K562 (cell line): ENCODE measurements at regions not wholly inside any gene's neighbourhood (a gene's known extent, or its start where the extent isn't known, plus 50 kb on each side); places are given as distances from the start of the nearest gene placed in this dataset.

Source experiments
- ATAC-seq: fragments of 200-7000 bp; cut with Tn5 transposase; 3 replicates; pipeline ENCODE4 v1.9.1; 2020; ENCODE audit warnings: moderate library complexity
- BruUV-seq: library from RNA; stranded (reverse); fragments of 400-500 nt; replicated peaks from 2 replicates; lab custom pipeline; 2021; lab: Mats Ljungman, UMichigan
- CTCF ChIA-PET: fragments of 300-600 bp; formaldehyde crosslinking; extraction: SDS; loops from one replicate; lab custom pipeline; 2021; ENCODE audit warnings: low intra/inter-chr PET ratio; lab: Yijun Ruan, JAX
- POLR2A ChIA-PET: fragments of 300-600, 350-650 bp; sonication (Branson Sonifier 250); formaldehyde crosslinking; extraction: SDS; loops from one replicate; lab custom pipeline; 2021; ENCODE audit warnings: antibody characterized with exemption, inconsistent platforms; lab: Yijun Ruan, JAX
- DNase-seq, 4 experiments: peaks; one replicate each; pipeline versions ENCODE4 v3.0.0 to v3.0.0-alpha.2; 2011 to 2018; ENCODE audit warnings: low spot score in 3 of 4, mixed read lengths in 3 of 4; ENCODE audit errors: extremely low read depth in 1 of 4
- FAIRE-seq: peaks from 2 replicates; lab custom pipeline; 2011; peaks lifted over from hg19 to GRCh38; lab: Jason Lieb, UNC
- H2AFZ ChIP-seq: 2 replicates; pipeline ENCODE4 v1.6.0; 2011; ENCODE audit warnings: low read depth, low read length, control low read depth, inconsistent platforms
- H3K27ac ChIP-seq: fragments of 200-600 bp; 3 replicates; pipeline ENCODE4 v1.8.0; 2011; ENCODE audit warnings: low read depth, mild to moderate bottlenecking, control low read depth, inconsistent platforms, low read length, moderate library complexity, mixed read lengths; ENCODE audit errors: extremely low read depth
- H3K27me3 ChIP-seq, 2 experiments: fragments of 300-600 bp in 1 of 2; 2 replicates in 1 of 2; 3 replicates in 1 of 2; pipeline versions ENCODE4 v1.6.0 to v1.8.0; 2011; ENCODE audit warnings: inconsistent platforms in 2 of 2, low read length in 2 of 2, mild to moderate bottlenecking in 1 of 2, mixed read lengths in 1 of 2, moderate library complexity in 1 of 2; ENCODE audit not compliant: control insufficient read depth in 2 of 2, insufficient read depth in 2 of 2
- H3K36me3 ChIP-seq: fragments of 300-600 bp; 3 replicates; pipeline ENCODE4 v1.8.0; 2011; ENCODE audit warnings: mild to moderate bottlenecking, low read length, inconsistent platforms; ENCODE audit not compliant: control insufficient read depth, insufficient read depth
- H3K4me1 ChIP-seq, 2 experiments: fragments of 200-600 bp in 1 of 2; replicated peaks in 1 of 2; 2 replicates in 1 of 2; 3 replicates in 1 of 2; pipeline versions ENCODE4 v1.5.1 to v1.8.0; 2011; ENCODE audit warnings: inconsistent platforms in 2 of 2, low read length in 2 of 2, mild to moderate bottlenecking in 1 of 2, mixed read lengths in 1 of 2, moderate library complexity in 1 of 2; ENCODE audit not compliant: control insufficient read depth in 2 of 2, insufficient read depth in 2 of 2
- H3K4me2 ChIP-seq: 2 replicates; pipeline ENCODE4 v1.6.1; 2011; ENCODE audit warnings: low read length, control low read depth, inconsistent platforms, mixed read lengths; ENCODE audit not compliant: insufficient read depth
- H3K4me3 ChIP-seq: fragments of 200-600 bp; sonication (generic), shearing (Covaris generic); 2 replicates; pipeline ENCODE4 v1.5.1; 2016; ENCODE audit warnings: control low read depth, inconsistent platforms
- H3K79me2 ChIP-seq: fragments of 200-600 bp; 3 replicates; pipeline ENCODE4 v1.8.0; 2011; ENCODE audit warnings: low read length, inconsistent platforms; ENCODE audit not compliant: control insufficient read depth, insufficient read depth
- H3K9ac ChIP-seq, 2 experiments: 2 replicates each; pipeline versions ENCODE4 v1.6.0 to v1.6.1; 2011; ENCODE audit warnings: low read depth in 2 of 2, low read length in 2 of 2, control low read depth in 1 of 2, inconsistent platforms in 1 of 2, mild to moderate bottlenecking in 1 of 2, mixed read lengths in 1 of 2; ENCODE audit not compliant: insufficient read depth in 1 of 2
- H3K9me1 ChIP-seq: one replicate; pipeline ENCODE4 v1.6.0; 2011; ENCODE audit warnings: inconsistent platforms, mild to moderate bottlenecking, low read length, moderate library complexity; ENCODE audit not compliant: control insufficient read depth, insufficient read depth
- H3K9me3 ChIP-seq: replicated peaks from 2 replicates; pipeline ENCODE4 v1.5.1; 2011; ENCODE audit warnings: low read depth, low read length, inconsistent platforms; ENCODE audit not compliant: control insufficient read depth, insufficient read depth
- H4K20me1 ChIP-seq: replicated peaks from 2 replicates; pipeline ENCODE4 v1.6.1; 2011; ENCODE audit warnings: low read length, inconsistent platforms, mixed read lengths; ENCODE audit not compliant: control insufficient read depth, insufficient read depth
- ELF4 ChIP-seq: fragments of 450-650 bp; formaldehyde crosslinking; IDR thresholded peaks from 2 replicates; pipeline ENCODE4 v1.4.0; 2022; ENCODE audit warnings: missing genetic modification characterization
- EZH2 ChIP-seq: IDR thresholded peaks from 2 replicates; pipeline ENCODE4 v1.6.1; 2012; ENCODE audit warnings: low read depth, mild to moderate bottlenecking, inconsistent platforms, low read length, borderline replicate concordance
- HNRNPK ChIP-seq: fragments of 200-400 bp; formaldehyde crosslinking; IDR thresholded peaks from one replicate; pipeline ENCODE4 v1.6.1; 2018; ENCODE audit warnings: mild to moderate bottlenecking, low read depth, low read length; ENCODE audit not compliant: poor library complexity, severe bottlenecking
- MAFF ChIP-seq: IDR thresholded peaks from 2 replicates; pipeline ENCODE4 v1.6.1; 2012; ENCODE audit warnings: low read length, improper control_type of control experiment
- MAFK ChIP-seq: IDR thresholded peaks from 2 replicates; pipeline ENCODE4 v1.6.1; 2011; ENCODE audit warnings: low read length, improper control_type of control experiment
- MBD2 ChIP-seq: sonication (generic); IDR thresholded peaks from 2 replicates; pipeline ENCODE4 v1.6.1; 2016; ENCODE audit warnings: low read depth, borderline replicate concordance
- NCOA2 ChIP-seq, 2 experiments: fragments of 450-650 bp; IDR thresholded peaks; 2 replicates each; pipeline ENCODE4 v1.6.1; 2018; ENCODE audit warnings: mild to moderate bottlenecking in 2 of 2, moderate library complexity in 1 of 2; ENCODE audit not compliant: partially characterized antibody in 2 of 2
- PML ChIP-seq: IDR thresholded peaks from 2 replicates; pipeline ENCODE4 v1.6.1; 2012; ENCODE audit warnings: low read length, inconsistent platforms
- SRSF9 ChIP-seq: fragments of 200-400 bp; formaldehyde crosslinking; IDR thresholded peaks from 2 replicates; pipeline ENCODE4 v1.6.1; 2017; ENCODE audit warnings: low read depth, low read length, borderline replicate concordance
- ZNF324 ChIP-seq: fragments of 250-450 bp; sonication (Bioruptor Pico); IDR thresholded peaks from 2 replicates; pipeline ENCODE4 v1.4.0; 2020; ENCODE audit warnings: mild to moderate bottlenecking
- WGBS: fragments of 100-300 bp; shearing (Covaris generic); methylation state at CpG from one replicate; pipeline ENCODE4 v1.1.6; 2016; ENCODE audit warnings: low coverage, mixed read lengths; ENCODE audit not compliant: insufficient coverage; ENCODE audit errors: missing lambda C conversion rate; 5-methylcytosine and 5-hydroxymethylcytosine counted together
- in situ Hi-C: fragments of 300-500 bp; cut with MboI; formaldehyde crosslinking; loops from 4 replicates; pipeline ENCODE4 v1.15.0; 2018; ENCODE audit warnings: inconsistent platforms, mixed read lengths
- intact Hi-C: fragments of 100-400 bp; cut with micrococcal nuclease; formaldehyde crosslinking; loops from 2 replicates; pipeline ENCODE4 v1.14.2; 2022
- TF ChIP-seq, protein P1 (sequence below): fragments of 450-650 bp; formaldehyde crosslinking; IDR thresholded peaks from 2 replicates; pipeline ENCODE4 v1.4.0; 2022; ENCODE audit warnings: missing genetic modification characterization
- TF ChIP-seq, protein P2 (sequence below): fragments of 450-650 bp; IDR thresholded peaks from 2 replicates; pipeline ENCODE4 v1.6.1; 2017; ENCODE audit warnings: antibody characterized with exemption
- TF ChIP-seq, protein P3 (sequence below): fragments of 250-450 bp; sonication (Bioruptor Pico); IDR thresholded peaks from 2 replicates; pipeline ENCODE4 v1.8.0; 2022; ENCODE audit warnings: inconsistent platforms

DNA sequence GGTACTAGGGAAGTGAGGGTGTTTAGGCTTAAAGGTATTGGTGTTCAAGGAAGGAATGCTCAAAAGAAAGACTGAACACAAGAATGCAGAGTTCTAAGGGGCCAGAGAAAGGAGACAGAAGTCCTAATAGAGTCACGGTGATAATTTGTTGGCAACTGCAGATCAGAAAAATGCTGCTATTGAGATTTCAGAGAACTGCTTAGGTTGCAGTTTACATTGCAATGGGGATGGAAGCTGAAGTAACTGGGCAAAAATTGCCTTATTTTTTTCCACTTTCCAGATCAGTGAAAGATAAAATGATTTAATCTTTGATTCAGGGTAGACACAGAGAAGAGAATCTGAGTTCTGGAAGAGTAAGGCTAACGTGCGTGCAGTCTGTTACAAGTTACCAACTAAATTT is 199.8 kb downstream of the SQOR start:
- TF ChIP-seq ELF4 (CRISPR knock-in tag): no peak
- TF ChIP-seq MAFK: 0 out of 2 replicates have a peak, but pooled peaks have one; percentile 13
- TF ChIP-seq HNRNPK: no peak
- no peak for TF ChIP-seq ZNF324 (CRISPR knock-in tag)
- TF ChIP-seq MAFF: 0 out of 2 replicates have a peak, but pooled peaks have one; percentile 13
- no TSS peak for BruUV-seq
- no peak overlapping the region for H3K4me3 ChIP-seq
- intact Hi-C loops: no loop called here
- CTCF ChIA-PET: no interaction called here
- WGBS: 0% methylated on average over 3 of the region's 3 CpGs
- no peak for FAIRE-seq
- H3K27ac ChIP-seq: no peak overlapping the region
- no peaks in the 10 kb centered on the region for H4K20me1 ChIP-seq
- no peak overlapping the region for H2AFZ ChIP-seq
- no peaks in the 10 kb centered on the region for H3K36me3 ChIP-seq
- no peaks in the 10 kb centered on the region for H3K27me3 ChIP-seq
- H3K4me2 ChIP-seq: no peak overlapping the region
- no peaks in the 10 kb centered on the region for H3K9me1 ChIP-seq
- DNase-seq: no peak
- POLR2A ChIA-PET: no interaction called here
- H3K9me3 ChIP-seq: no peaks in the 10 kb centered on the region
- no peaks in the 10 kb centered on the region for H3K4me1 ChIP-seq
- in situ Hi-C loops: no loop called here
- no peak overlapping the region for H3K9ac ChIP-seq
- ATAC-seq: no peak
- H3K79me2 ChIP-seq: no peaks in the 10 kb centered on the region

DNA sequence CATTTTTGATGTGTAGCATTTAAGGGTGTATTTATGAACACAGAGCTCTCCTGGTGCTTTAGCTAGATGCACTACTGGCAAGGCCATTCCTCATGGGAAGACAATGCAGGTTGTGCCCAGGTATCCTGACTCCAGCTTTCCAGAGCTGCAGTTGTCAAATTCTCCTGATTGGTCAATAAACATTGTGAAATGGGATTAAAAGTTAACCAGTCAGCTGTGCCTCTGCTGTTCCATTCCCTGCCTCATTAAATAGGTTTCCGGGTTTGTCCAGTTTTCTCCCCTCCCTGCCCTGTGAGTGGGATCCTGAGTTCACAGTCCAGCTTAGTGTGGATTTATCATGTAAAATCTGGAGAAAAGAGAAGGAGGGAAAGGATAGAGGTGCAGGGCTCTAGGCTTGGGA is 207.3 kb downstream of the SQOR start:
- intact Hi-C loops: no loop called here
- POLR2A ChIA-PET: no interaction called here
- Histone ChIP-seq H3K4me3 (no peak overlapping the region), H3K4me1 (no peaks in the 10 kb centered on the region), H2AFZ (no peak overlapping the region), H4K20me1 (no peaks in the 10 kb centered on the region), H3K36me3 (no peaks in the 10 kb centered on the region), H3K27me3 (no peaks in the 10 kb centered on the region), H3K27ac (no peak overlapping the region), H3K9me3 (no peaks in the 10 kb centered on the region), H3K79me2 (no peaks in the 10 kb centered on the region), H3K9me1 (no peaks in the 10 kb centered on the region), H3K4me2 (no peak overlapping the region), H3K9ac (no peak overlapping the region)
- DNase-seq (no peak), ATAC-seq (no peak), FAIRE-seq (no peak)
- CTCF ChIA-PET: no interaction called here
- WGBS: 0% methylated on average over 1 of the region's 1 CpG
- in situ Hi-C loops: no loop called here
- no TSS peak for BruUV-seq
- TF ChIP-seq, protein P1, sequence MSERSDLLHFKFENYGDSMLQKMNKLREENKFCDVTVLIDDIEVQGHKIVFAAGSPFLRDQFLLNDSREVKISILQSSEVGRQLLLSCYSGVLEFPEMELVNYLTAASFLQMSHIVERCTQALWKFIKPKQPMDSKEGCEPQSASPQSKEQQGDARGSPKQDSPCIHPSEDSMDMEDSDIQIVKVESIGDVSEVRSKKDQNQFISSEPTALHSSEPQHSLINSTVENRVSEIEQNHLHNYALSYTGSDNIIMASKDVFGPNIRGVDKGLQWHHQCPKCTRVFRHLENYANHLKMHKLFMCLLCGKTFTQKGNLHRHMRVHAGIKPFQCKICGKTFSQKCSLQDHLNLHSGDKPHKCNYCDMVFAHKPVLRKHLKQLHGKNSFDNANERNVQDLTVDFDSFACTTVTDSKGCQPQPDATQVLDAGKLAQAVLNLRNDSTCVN (CRISPR knock-in tag): no peak
- no peak for TF ChIP-seq EZH2
- TF ChIP-seq NCOA2 (IDR thresholded peaks at IDR 0.05; ENCODE audit: partially characterized antibody in 2 of 2): no peak
- TF ChIP-seq, protein P2, sequence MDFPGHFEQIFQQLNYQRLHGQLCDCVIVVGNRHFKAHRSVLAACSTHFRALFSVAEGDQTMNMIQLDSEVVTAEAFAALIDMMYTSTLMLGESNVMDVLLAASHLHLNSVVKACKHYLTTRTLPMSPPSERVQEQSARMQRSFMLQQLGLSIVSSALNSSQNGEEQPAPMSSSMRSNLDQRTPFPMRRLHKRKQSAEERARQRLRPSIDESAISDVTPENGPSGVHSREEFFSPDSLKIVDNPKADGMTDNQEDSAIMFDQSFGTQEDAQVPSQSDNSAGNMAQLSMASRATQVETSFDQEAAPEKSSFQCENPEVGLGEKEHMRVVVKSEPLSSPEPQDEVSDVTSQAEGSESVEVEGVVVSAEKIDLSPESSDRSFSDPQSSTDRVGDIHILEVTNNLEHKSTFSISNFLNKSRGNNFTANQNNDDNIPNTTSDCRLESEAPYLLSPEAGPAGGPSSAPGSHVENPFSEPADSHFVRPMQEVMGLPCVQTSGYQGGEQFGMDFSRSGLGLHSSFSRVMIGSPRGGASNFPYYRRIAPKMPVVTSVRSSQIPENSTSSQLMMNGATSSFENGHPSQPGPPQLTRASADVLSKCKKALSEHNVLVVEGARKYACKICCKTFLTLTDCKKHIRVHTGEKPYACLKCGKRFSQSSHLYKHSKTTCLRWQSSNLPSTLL: no peak
- TF ChIP-seq MBD2: no peak
- TF ChIP-seq, protein P3, sequence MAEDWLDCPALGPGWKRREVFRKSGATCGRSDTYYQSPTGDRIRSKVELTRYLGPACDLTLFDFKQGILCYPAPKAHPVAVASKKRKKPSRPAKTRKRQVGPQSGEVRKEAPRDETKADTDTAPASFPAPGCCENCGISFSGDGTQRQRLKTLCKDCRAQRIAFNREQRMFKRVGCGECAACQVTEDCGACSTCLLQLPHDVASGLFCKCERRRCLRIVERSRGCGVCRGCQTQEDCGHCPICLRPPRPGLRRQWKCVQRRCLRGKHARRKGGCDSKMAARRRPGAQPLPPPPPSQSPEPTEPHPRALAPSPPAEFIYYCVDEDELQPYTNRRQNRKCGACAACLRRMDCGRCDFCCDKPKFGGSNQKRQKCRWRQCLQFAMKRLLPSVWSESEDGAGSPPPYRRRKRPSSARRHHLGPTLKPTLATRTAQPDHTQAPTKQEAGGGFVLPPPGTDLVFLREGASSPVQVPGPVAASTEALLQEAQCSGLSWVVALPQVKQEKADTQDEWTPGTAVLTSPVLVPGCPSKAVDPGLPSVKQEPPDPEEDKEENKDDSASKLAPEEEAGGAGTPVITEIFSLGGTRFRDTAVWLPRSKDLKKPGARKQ (CRISPR knock-in tag): no peak
- TF ChIP-seq PML: no peak
- TF ChIP-seq SRSF9: no peak
